ENCODE measurements at regions not wholly inside any gene's neighbourhood (a gene's known extent, or its start where the extent isn't known, plus 50 kb on each side); places are given as distances from the start of the nearest gene placed in this dataset.

DNA sequence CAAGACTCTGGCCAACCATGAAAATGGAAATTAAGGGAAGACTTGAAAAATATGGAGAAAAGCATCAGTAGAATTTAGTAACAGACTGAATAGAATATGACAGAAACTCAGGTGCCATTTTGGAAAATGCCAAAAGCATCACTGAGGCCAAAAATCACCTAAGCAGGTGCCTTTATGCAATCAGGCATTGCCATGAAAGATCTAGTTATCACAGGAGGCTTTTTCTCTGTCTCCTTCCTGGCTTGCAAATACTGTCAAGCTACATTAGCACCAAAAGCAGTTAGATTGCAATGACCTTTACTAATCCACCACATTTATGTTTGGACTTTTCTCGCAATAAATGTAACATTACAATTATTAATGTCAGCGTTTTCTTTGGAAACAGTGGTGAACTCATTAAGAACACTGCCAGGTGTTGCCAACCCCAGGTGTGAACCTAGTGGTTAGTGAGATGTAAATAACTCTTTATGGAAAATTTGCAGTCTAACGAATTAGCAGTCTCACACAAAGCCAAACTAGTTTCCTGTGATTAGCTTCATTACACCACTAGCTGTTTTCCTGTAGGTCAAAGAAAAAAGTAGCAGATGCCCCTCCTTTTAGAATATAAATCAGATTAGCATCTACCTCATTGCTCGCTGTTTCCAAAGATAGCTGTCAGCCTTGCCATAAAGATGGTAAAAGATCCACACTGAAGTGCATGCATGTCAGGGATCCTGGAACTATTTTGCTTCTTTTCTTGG, 1568.4 kb upstream of the TENM3 start:
- TF ChIP-seq, protein P1, sequence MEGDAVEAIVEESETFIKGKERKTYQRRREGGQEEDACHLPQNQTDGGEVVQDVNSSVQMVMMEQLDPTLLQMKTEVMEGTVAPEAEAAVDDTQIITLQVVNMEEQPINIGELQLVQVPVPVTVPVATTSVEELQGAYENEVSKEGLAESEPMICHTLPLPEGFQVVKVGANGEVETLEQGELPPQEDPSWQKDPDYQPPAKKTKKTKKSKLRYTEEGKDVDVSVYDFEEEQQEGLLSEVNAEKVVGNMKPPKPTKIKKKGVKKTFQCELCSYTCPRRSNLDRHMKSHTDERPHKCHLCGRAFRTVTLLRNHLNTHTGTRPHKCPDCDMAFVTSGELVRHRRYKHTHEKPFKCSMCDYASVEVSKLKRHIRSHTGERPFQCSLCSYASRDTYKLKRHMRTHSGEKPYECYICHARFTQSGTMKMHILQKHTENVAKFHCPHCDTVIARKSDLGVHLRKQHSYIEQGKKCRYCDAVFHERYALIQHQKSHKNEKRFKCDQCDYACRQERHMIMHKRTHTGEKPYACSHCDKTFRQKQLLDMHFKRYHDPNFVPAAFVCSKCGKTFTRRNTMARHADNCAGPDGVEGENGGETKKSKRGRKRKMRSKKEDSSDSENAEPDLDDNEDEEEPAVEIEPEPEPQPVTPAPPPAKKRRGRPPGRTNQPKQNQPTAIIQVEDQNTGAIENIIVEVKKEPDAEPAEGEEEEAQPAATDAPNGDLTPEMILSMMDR (IDR thresholded peaks at IDR 0.05): no peak
- TF ChIP-seq POLR2AphosphoS5 (IDR thresholded peaks at IDR 0.05; ENCODE audit: insufficient read depth in 1 of 2, low read depth in 1 of 2): no peak
- TF ChIP-seq POLR2A (IDR thresholded peaks at IDR 0.05): no peak

Measured in vagina (tissue), 2 donors.